ENCODE measurements at regions not wholly inside any gene's neighbourhood (a gene's known extent, or its start where the extent isn't known, plus 50 kb on each side); places are given as distances from the start of the nearest gene placed in this dataset.

- TF ChIP-seq CTCF (IDR thresholded peaks at IDR 0.05; ENCODE audit: poor library complexity) = no peak
- TF ChIP-seq EZH2 (IDR thresholded peaks at IDR 0.05; ENCODE audit: borderline replicate concordance) = no peak
- TF ChIP-seq EZH2phosphoT487 (IDR thresholded peaks at IDR 0.05; ENCODE audit: low read depth, severe bottlenecking, unreplicated experiment) = no peak
These were observed 103.7 kb downstream of the MEX3B start for GRCh38 chr15:81942157-81942556.

Measured in hepatocyte (in vitro differentiated cells).